ENCODE measurements at regions not wholly inside any gene's neighbourhood (a gene's known extent, or its start where the extent isn't known, plus 50 kb on each side); places are given as distances from the start of the nearest gene placed in this dataset.

- H3K27ac ChIP-seq (ENCODE audit: low read depth in 1 of 2, low read length in 1 of 2), result no peak overlapping the region
- H3K36me3 ChIP-seq (ENCODE audit: control insufficient read depth in 4 of 4, insufficient read depth in 4 of 4, low read length in 4 of 4), result no peaks in the 10 kb centered on the region
- H3K27me3 ChIP-seq (ENCODE audit: control insufficient read depth in 3 of 3, insufficient read depth in 3 of 3, low read length in 2 of 3), result peaks cover 0 to 2% (median 0%) of the 10 kb centered on the region in 3 donors
- H3K9me3 ChIP-seq (ENCODE audit: control insufficient read depth in 4 of 4, insufficient read depth in 3 of 4, low read length in 3 of 4), result no peaks in the 10 kb centered on the region
- H3K4me3 ChIP-seq, result no peak overlapping the region
- no peak for TF ChIP-seq CTCF (IDR thresholded peaks at IDR 0.05; ENCODE audit: control extremely low read depth, extremely low read depth)
- no peak for ATAC-seq (ENCODE audit: insufficient read depth, low FRiP score)
- H3K9ac ChIP-seq (ENCODE audit: insufficient read depth in 1 of 2, low read length in 2 of 2), result no peak overlapping the region
- 43 to 58% methylated on average over 7 of the region's 7 CpGs for WGBS, 2 donors
- peaks cover 0 to 1% (median 0%) of the 10 kb centered on the region in 5 donors for H3K4me1 ChIP-seq (ENCODE audit: control insufficient read depth in 5 of 5, insufficient read depth in 5 of 5, low read length in 5 of 5)
- no peak for DNase-seq
Observed at GRCh38 chr18:26777351-26778053, 88.0 kb downstream of the AQP4 start.

GRCh38 chr18:26772691-26773090 lies 92.8 kb downstream of the AQP4 start:
- no peak for ATAC-seq (ENCODE audit: insufficient read depth, low FRiP score)

GRCh38 chr18:26771524-26771923 lies 94.0 kb downstream of the AQP4 start:
- Histone ChIP-seq H3K4me3 (no peak overlapping the region), H3K27me3 (ENCODE audit: control insufficient read depth in 3 of 3, insufficient read depth in 3 of 3, low read length in 2 of 3) (peaks cover 0 to 4% (median 0%) of the 10 kb centered on the region in 3 donors), H3K9me3 (ENCODE audit: control insufficient read depth in 4 of 4, insufficient read depth in 3 of 4, low read length in 3 of 4) (no peaks in the 10 kb centered on the region), H3K36me3 (ENCODE audit: control insufficient read depth in 4 of 4, insufficient read depth in 4 of 4, low read length in 4 of 4) (no peaks in the 10 kb centered on the region), H3K27ac (ENCODE audit: low read depth in 1 of 2, low read length in 1 of 2) (no peak overlapping the region), H3K9ac (ENCODE audit: insufficient read depth in 1 of 2, low read length in 2 of 2) (no peak overlapping the region), H3K4me1 (ENCODE audit: control insufficient read depth in 5 of 5, insufficient read depth in 5 of 5, low read length in 5 of 5) (peaks cover 0 to 1% (median 0%) of the 10 kb centered on the region in 5 donors)
- 19 to 24% methylated on average over 1 of the region's 1 CpG for WGBS, 2 donors
- no peak for TF ChIP-seq CTCF (IDR thresholded peaks at IDR 0.05; ENCODE audit: control extremely low read depth, extremely low read depth)
- ATAC-seq (ENCODE audit: insufficient read depth, low FRiP score) (peak; percentile 53), DNase-seq (peak in 2 of 3 donors; percentile 28 to 34)

More at GRCh38 chr18:26772691-26773090, 92.8 kb downstream of the AQP4 start:
- Histone ChIP-seq H3K27ac (ENCODE audit: low read depth in 1 of 2, low read length in 1 of 2) (no peak overlapping the region), H3K27me3 (ENCODE audit: control insufficient read depth in 3 of 3, insufficient read depth in 3 of 3, low read length in 2 of 3) (peaks cover 0 to 4% (median 2%) of the 10 kb centered on the region in 3 donors), H3K9me3 (ENCODE audit: control insufficient read depth in 4 of 4, insufficient read depth in 3 of 4, low read length in 3 of 4) (no peaks in the 10 kb centered on the region), H3K4me3 (no peak overlapping the region), H3K9ac (ENCODE audit: insufficient read depth in 1 of 2, low read length in 2 of 2) (no peak overlapping the region), H3K36me3 (ENCODE audit: control insufficient read depth in 4 of 4, insufficient read depth in 4 of 4, low read length in 4 of 4) (no peaks in the 10 kb centered on the region), H3K4me1 (ENCODE audit: control insufficient read depth in 5 of 5, insufficient read depth in 5 of 5, low read length in 5 of 5) (peaks cover 0 to 1% (median 0%) of the 10 kb centered on the region in 5 donors)
- DNase-seq, result no peak
- 72 to 82% methylated on average over 2 of the region's 2 CpGs for WGBS, 2 donors
- no peak for TF ChIP-seq CTCF (IDR thresholded peaks at IDR 0.05; ENCODE audit: control extremely low read depth, extremely low read depth)
